GM12873 (cell line): ENCODE measurements at regions not wholly inside any gene's neighbourhood (a gene's known extent, or its start where the extent isn't known, plus 50 kb on each side); places are given as distances from the start of the nearest gene placed in this dataset.

ENCODE experiments used
- TF ChIP-seq, protein P1 (sequence below): IDR thresholded peaks from 2 replicates; pipeline ENCODE4 v1.5.1; 2012; ENCODE audit warnings: low read depth, mild to moderate bottlenecking, moderate library complexity, low read length, control low read depth; ENCODE audit not compliant: insufficient read depth; ENCODE audit errors: missing control alignments

DNA sequence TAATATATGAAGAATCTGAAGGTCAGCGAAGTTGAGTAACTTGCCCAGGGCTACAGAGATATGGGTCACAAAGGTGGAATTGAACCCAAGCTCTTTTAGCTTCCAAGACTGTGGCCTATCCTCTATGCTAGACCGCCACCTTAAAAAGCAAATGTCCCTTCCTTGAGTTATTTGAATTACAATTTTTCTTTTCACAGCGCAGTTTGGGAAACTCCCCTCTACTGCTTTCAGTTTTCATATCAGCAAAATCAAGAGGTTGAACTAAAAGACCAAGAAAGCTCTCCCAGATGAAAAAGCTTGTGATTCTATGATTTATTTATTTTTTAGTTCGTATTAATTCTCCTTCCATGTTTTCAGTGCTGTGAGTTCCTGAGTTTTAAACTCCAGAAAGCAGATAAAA is 174.5 kb upstream of the C1QTNF7 start:
- TF ChIP-seq, protein P1, sequence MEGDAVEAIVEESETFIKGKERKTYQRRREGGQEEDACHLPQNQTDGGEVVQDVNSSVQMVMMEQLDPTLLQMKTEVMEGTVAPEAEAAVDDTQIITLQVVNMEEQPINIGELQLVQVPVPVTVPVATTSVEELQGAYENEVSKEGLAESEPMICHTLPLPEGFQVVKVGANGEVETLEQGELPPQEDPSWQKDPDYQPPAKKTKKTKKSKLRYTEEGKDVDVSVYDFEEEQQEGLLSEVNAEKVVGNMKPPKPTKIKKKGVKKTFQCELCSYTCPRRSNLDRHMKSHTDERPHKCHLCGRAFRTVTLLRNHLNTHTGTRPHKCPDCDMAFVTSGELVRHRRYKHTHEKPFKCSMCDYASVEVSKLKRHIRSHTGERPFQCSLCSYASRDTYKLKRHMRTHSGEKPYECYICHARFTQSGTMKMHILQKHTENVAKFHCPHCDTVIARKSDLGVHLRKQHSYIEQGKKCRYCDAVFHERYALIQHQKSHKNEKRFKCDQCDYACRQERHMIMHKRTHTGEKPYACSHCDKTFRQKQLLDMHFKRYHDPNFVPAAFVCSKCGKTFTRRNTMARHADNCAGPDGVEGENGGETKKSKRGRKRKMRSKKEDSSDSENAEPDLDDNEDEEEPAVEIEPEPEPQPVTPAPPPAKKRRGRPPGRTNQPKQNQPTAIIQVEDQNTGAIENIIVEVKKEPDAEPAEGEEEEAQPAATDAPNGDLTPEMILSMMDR: no peak

DNA sequence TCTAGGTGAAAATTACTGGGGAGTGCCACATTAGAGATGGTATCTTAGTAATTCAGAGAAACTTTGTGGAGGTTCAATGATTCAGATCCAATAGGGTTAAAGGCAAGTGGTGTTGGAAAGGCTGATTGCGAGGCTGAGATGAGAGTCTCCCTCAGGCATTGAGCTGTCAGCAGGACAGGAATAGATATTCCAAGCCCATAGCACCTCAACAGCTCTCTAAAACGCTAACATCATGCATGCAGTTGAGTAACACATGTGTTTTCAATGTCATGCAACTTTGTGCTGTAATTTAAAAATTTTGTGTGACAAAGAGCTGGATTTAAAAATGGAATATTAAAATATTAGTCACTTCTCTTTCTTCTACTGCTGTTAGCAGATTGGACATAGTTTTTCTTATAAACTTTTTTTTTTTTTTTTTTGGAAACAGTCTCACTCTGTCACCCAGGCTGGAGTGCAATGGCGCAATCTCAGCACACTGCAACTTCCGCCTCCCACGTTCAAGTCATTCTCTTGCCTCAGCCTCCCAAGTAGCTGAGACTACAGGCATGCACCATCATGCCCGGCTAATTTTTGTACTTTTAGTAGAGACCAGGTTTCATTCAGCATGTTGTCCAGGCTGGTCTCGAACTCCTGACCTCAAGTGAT is 173.5 kb upstream of the C1QTNF7 start:
- TF ChIP-seq, protein P1: no peak

DNA sequence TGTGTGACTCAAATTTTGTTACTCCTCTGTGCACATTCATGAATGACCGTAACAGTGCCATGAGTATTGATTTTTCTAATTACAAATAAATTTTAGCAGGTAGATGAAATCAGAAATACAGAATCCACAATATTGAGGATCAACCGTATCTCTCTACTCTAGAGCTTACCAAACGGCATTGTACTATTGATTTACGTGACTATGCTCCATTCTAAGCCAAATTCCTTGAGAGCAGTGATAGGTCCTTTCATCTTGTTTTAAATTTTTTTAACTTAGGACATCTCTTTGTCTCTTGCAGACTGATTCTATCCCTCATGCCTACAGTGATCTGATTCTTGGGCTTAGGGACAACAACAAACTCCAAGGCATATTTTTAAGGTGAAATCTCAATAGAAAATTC is 172.3 kb upstream of the C1QTNF7 start:
- TF ChIP-seq, protein P1: no peak

DNA sequence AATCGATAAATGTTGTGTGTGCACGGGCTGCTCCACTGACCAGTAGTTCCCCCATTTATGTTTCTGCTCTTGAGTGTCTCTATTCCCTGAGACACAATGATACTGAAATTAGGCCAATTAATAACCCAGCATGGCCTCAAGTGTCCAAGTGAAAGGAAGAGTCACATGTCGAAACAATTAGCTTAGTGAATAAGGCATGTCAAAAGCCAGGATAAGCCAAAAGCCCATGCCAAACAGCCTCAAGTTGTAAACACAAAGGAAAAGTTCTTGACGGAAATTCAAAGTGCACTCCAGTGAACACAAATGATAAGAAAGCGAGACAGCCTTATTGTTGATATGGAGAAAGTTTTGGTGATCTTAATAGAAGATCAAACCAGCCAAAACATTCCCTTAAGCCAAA is 167.1 kb upstream of the C1QTNF7 start:
- TF ChIP-seq, protein P1: no peak

DNA sequence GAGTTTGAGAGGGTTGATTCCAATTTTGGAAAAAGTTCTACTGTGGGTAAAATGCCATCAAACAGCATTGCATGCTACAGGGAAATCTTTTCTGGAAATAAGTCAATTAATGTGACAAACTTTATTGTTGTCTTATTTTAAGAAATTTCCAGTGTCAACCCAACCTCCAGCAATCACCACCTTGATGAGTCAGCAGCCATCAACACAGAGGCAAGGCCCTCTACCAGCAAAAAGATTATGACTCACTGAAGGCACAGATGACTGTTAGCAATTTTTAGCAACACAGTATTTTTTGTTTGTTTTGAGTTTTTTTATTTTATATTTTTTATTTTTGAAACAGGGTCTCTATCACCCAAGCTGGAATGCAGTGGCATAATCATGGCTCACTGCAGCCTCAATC is 165.4 kb upstream of the C1QTNF7 start:
- TF ChIP-seq, protein P1: no peak

DNA sequence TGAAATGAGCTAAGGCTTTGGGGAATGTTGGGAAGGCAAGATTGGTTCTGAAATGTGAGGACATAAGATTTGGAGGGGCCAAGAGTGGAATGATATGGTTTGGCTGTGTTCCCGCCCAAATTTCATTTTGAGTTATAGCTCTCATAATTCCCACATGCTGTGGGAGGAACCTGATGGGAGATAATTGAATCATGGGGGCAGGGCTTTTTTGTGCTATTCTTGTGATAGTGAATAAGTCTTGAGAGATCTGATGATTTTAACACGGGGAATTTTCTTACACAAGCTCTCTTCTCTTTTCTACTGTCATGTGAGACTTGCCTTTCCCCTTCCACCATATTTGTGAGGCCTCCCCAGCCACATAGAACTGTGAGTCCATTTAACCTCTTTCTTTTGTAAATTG is 157.6 kb upstream of the C1QTNF7 start:
- TF ChIP-seq, protein P1: no peak

DNA sequence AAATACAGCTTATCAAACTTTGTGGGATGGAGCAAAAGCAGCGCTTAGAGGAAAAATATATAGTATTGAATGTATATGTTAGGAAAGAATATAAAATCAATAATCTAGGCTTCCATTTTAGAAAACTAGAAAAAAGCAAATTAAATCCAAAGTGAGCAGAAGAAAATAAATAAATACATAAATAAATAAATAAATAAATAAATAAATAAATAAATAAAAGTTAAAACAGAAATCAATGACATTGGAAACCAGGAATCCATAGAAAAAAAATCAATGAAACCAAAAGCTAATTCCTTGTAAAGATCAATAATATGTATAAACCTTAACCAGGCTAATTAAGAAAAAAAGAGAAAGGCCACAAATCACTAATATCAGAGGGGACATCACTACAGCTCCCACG is 141.8 kb upstream of the C1QTNF7 start:
- TF ChIP-seq, protein P1: no peak

DNA sequence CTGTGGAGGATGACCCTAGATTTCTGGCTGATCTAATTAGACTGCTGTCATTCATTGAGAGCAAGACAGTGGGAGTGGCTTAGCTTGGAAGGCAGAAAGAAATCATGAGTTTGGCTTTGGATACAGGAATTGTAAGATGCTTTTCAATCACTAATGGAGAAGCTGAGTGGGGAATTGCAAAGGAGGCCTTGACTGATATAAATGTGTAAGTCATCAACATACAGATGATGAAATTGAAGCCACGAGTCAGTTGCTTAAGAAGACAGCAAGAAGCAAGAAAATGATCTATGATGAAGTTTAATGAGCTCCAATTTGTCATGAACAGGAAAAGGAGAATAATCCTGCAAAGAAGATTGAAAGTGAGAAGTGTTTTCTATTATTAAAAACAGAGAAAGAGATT is 136.7 kb upstream of the C1QTNF7 start:
- TF ChIP-seq, protein P1: no peak
